Activated CD4-positive, CD25-positive, alpha-beta regulatory T cell treated with anti-CD3 and anti-CD28 coated beads, Interleukin-2, amount 50 U/mL, for 24 hours (primary cell): ENCODE measurements at regions not wholly inside any gene's neighbourhood (a gene's known extent, or its start where the extent isn't known, plus 50 kb on each side); places are given as distances from the start of the nearest gene placed in this dataset.
"Not testable (repeated sequence)": the region's sequence is repeated elsewhere in the genome, so short reads cannot be mapped to it uniquely, and the experiment has no call there.

Experiments
- ATAC-seq, 2 donors: fragments of 150-1000 bp; cut with Tn5 transposase; one replicate each; pipeline ENCODE4 v1.10.0; 2021; ENCODE audit warnings: mild to moderate bottlenecking in 1 of 2, moderate library complexity in 1 of 2

GRCh38 chr14:105639969-105640931 is 113.9 kb downstream of the TMEM121 start:
- not testable (repeated sequence) for ATAC-seq

DNA sequence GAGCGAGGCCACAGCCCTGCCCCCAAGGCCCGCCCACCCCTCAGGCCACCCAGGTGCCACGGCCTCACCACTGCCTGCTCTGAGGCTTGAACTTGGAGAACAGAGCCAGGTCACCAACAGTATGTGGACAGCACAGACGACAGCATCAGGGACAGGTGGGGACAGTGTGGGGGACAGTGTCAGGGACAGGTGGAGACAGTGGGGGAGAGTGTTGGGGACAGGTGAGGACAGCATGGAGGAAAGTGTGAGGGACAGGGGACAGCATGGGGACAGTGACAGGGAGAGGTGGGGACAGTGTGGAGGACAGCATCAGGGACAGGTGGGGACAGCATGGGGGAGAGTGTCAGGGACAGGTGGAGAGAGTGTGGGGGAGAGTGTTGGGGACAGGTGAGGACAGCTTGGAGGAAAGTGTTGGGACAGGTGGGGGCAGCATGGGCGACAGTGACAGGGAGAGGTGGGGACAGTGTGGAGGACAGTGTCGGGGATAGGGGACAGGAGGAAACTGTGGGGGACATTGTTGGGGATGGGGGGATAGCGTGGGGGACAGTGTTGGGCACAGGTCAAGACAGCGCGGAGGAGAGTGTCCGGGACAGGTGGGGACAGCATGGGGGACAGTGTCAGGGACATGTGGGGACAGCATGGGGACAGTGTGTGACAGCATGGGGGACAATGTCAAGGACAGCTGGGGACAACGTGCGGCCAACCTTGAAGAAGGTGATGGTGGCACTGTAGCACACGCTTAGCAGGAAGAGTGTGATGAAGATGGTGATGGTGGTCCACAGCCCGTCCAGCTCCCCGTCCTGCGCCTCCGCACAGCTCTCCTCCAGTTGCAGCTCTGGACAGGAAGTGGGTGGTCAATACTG is 114.9 kb downstream of the TMEM121 start:
- no peak for ATAC-seq

DNA sequence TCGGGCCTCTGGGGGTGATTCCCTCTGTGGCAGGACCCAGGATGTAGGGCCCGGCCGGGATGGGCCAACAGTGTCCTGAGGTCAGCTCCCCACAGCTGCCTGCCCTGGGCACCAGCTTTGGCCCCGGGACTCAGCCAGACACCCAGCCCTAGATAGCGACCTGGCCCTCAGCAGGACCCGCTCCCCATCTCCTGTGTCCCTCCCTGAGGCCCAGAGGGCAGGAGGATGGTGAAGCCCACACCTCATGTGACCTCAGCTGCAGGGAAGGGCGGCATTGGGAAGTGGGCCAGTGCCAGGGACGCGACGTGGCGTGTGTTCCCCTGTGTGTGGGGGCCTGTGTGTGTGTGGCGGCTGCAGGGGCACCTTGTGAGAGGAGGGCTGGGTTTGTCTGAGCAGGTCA is 115.6 kb downstream of the TMEM121 start:
- not testable (repeated sequence) for ATAC-seq

DNA sequence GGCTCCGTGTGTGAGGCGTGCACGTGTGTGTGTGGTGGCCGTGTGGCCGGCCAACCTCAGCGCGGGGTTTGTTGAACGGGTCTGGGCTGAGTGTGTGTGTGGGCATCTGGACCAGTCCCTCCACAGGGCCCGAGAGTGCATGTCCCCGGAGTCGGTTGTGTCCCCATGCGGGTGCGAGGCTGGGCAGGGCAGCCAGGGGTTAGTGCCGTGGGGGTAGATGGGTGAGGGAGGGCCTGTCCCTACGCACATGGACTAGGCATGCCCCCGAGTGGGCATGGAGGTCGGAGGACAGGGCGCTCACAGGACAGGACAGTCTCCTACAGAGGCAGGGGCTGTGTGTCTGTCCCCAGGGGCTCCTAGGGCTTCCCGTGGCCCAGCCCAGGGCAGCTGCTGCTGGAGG is 116.1 kb downstream of the TMEM121 start:
- not testable (repeated sequence) for ATAC-seq

- ATAC-seq, result not testable (repeated sequence)
These were observed 117.1 kb downstream of the TMEM121 start for GRCh38 chr14:105643406-105644052.

- not testable (repeated sequence) for ATAC-seq
These were observed 117.7 kb downstream of the TMEM121 start for GRCh38 chr14:105644053-105644435.

DNA sequence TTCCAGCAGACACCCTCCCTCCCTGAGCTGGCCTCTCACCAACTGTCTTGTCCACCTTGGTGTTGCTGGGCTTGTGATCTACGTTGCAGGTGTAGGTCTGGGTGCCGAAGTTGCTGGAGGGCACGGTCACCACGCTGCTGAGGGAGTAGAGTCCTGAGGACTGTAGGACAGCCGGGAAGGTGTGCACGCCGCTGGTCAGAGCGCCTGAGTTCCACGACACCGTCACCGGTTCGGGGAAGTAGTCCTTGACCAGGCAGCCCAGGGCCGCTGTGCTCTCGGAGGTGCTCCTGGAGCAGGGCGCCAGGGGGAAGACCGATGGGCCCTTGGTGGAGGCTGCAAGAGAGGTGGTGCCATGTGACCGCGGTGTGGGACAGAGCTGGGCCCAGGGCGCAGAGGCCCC is 118.1 kb downstream of the TMEM121 start:
- ATAC-seq, result not testable (repeated sequence)

DNA sequence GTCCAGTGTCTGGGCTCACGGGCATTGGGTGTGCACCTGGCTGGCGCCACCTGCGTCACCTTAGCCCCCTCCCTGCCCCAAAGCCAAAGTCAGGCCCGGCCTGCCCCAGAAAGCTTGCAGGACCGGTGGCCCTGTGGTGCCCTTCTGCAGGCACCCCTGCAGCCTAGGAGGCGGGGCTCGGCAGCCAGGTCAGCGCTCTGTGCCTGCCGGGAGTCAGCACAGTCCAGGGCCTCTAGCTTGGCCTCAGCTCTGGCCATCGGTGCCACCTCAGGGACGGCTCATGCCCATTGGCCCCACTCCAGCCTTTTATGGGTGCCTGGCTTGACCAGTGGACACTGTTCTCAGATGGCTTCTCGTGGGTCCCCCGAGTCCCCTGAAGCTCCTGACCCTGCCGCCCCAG is 118.5 kb downstream of the TMEM121 start:
- not testable (repeated sequence) for ATAC-seq

GRCh38 chr14:105645389-105645788 is 119.0 kb downstream of the TMEM121 start:
- ATAC-seq, result not testable (repeated sequence)

GRCh38 chr14:105646175-105646574 is 119.8 kb downstream of the TMEM121 start:
- no peak for ATAC-seq

DNA sequence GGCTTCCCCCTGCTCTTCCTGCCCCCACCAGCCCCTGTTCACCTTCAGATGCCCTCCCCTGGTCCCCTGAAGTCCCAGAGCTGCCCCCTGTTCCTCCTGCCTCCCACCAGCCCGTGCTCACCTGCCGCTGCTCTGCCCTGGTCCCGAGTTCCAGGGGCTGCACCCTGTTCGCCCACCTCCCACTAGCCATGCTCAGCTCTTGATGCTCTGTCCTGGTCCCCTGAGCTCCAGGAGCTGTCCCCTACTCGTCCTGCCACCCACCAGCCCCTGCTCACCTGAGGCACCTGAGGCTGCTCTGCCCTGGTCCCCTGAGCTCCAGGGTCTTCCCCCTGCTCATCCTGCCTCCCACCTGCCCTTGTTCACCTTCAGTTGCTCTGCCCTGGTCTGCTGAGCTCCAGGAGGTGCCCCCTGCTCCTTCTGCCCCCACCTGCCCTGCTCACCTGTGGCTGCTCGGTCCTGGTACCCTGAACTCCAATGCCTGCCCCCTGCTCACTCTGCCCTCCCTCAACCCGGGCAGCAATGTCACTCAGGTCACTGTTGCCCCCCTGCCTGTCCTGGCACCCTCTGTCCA is 120.4 kb downstream of the TMEM121 start:
- ATAC-seq, result peak in 1 of 2 donors; percentile 18

- not testable (repeated sequence) for ATAC-seq
These were observed 121.0 kb downstream of the TMEM121 start for GRCh38 chr14:105647426-105647783.

GRCh38 chr14:105647784-105648608 is 121.6 kb downstream of the TMEM121 start:
- peak; percentile 31 to 32 for ATAC-seq

DNA sequence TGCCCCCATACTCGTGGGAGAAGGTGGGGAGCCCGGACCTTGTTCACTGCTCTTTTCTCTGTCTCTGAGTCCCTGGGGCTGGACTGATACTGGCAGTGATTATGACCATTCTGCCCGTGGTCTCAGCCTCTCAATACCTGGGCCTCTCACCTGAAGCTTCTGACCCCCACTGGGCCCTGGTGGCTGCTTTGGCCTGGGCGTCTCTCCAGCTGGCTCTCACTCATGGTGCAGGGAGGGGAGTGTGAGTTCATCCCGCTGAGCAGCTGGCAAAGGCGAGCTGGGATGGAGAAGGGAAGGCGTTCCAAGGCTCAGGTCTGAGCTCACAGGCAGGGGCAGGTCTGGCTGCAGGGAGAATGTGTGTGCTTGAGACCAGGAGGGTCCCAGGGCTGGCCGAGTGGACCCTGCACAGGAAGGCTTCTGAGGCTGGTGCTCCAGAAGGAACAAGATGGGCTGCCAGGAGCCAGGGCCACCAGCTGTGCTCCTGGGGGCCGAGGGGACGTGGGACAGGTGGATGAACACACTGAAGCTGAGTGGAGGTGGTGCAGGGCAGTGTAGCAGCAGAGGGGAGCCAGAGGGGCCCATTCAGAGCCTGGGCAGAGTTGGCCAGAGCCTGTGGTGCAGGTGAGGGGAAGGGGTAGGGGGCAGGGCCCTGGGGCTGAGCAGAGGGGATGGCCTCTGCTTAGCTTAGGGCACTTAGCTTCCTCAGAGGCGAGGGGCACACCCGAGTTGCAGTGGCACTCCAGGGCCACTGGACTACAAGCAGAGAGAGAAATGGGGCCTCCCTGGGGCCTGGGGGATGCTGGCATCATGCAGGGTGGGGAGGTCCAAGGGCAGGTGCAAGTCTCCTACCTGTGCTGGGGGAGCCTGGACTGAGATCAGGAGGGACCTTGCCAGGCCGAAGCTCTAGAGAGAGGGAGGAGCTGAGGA is 122.5 kb downstream of the TMEM121 start:
- ATAC-seq, result not testable (repeated sequence)

DNA sequence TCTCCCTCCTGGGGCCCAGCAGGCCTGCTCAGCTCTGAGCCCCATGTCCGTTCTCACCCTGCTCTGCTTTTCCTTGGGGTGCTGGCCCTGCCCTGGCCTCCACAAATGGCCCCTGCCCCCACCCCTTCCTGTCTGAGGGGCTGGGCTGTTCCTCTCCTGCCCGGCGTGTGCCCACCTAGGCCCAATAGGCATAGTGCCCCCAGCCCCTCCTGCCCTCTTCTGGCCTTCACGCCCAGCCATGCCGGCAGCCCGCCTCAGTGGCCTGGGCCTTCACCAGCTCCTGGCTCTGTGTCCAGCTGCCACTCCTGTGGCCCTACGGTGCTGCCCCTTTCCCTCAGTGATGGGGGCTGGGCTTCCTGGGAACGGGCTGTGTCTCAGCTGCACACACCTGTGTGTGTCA is 125.9 kb downstream of the TMEM121 start:
- ATAC-seq, result not testable (repeated sequence)

DNA sequence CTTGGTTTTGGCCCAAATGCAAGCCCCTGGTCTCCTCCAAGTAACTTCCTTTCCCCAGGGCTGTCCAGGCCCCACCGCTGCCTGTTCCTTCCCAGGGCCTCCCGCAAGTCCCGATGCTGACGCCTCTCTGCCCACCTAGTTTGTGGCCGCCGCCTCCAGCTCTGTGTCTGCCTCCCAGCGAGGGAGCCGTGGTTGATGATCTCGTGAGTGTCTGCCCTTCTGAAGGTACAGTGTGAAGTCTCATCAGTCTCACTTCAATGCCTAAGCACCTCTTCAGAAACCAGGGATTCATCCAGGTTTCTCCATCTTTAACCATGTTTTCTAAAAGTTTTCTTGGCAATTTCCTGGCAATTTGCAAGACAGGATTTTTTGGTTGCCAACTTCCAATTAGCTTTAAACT is 127.5 kb downstream of the TMEM121 start:
- ATAC-seq, result not testable (repeated sequence)

GRCh38 chr14:105659255-105659654 is 132.9 kb downstream of the TMEM121 start:
- ATAC-seq, result not testable (repeated sequence)

DNA sequence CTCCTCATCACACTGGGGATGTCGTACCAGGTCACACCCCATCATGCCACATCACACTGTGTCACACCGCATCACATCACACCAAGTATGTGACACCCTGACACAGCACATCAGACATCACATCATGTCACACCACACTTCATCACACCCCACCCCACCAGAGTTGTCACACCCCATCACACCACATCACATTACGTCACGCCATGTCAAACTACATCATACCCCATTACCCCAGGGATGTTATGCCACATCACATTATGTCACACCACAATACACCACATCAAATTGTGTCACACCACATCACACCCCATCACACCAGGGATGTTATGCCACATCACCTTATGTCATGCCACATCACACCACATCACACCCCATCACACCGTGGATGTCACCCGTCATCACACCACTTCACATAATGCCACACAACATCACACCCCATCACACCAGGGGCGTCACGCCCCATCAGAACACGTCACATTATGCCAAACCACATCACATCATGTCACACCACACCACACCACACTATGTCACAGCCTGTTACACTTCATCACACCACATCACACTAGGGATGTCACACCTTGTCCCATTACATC is 133.6 kb downstream of the TMEM121 start:
- ATAC-seq, result no peak

GRCh38 chr14:105660816-105661531 is 134.6 kb downstream of the TMEM121 start:
- no peak for ATAC-seq
